D721Med (cell line): ENCODE measurements at regions not wholly inside any gene's neighbourhood (a gene's known extent, or its start where the extent isn't known, plus 50 kb on each side); places are given as distances from the start of the nearest gene placed in this dataset.

Source experiments
- DNase-seq: peaks from one replicate; pipeline ENCODE4 v3.0.0; 2011; ENCODE audit warnings: low spot score; ENCODE audit not compliant: insufficient read length
- FAIRE-seq: peaks from 2 replicates; lab custom pipeline; 2011; peaks lifted over from hg19 to GRCh38; lab: Jason Lieb, UNC
- TF ChIP-seq, protein P1 (sequence below): IDR thresholded peaks from 2 replicates; pipeline ENCODE4 v1.5.1; 2012; ENCODE audit warnings: mild to moderate bottlenecking, control low read depth; ENCODE audit not compliant: insufficient read depth; ENCODE audit errors: missing control alignments

GRCh38 chr14:104263675-104264358 is 125.4 kb downstream of the KIF26A start:
- TF ChIP-seq, protein P1, sequence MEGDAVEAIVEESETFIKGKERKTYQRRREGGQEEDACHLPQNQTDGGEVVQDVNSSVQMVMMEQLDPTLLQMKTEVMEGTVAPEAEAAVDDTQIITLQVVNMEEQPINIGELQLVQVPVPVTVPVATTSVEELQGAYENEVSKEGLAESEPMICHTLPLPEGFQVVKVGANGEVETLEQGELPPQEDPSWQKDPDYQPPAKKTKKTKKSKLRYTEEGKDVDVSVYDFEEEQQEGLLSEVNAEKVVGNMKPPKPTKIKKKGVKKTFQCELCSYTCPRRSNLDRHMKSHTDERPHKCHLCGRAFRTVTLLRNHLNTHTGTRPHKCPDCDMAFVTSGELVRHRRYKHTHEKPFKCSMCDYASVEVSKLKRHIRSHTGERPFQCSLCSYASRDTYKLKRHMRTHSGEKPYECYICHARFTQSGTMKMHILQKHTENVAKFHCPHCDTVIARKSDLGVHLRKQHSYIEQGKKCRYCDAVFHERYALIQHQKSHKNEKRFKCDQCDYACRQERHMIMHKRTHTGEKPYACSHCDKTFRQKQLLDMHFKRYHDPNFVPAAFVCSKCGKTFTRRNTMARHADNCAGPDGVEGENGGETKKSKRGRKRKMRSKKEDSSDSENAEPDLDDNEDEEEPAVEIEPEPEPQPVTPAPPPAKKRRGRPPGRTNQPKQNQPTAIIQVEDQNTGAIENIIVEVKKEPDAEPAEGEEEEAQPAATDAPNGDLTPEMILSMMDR: no peak
- DNase-seq (no peak), FAIRE-seq (no peak)

DNA sequence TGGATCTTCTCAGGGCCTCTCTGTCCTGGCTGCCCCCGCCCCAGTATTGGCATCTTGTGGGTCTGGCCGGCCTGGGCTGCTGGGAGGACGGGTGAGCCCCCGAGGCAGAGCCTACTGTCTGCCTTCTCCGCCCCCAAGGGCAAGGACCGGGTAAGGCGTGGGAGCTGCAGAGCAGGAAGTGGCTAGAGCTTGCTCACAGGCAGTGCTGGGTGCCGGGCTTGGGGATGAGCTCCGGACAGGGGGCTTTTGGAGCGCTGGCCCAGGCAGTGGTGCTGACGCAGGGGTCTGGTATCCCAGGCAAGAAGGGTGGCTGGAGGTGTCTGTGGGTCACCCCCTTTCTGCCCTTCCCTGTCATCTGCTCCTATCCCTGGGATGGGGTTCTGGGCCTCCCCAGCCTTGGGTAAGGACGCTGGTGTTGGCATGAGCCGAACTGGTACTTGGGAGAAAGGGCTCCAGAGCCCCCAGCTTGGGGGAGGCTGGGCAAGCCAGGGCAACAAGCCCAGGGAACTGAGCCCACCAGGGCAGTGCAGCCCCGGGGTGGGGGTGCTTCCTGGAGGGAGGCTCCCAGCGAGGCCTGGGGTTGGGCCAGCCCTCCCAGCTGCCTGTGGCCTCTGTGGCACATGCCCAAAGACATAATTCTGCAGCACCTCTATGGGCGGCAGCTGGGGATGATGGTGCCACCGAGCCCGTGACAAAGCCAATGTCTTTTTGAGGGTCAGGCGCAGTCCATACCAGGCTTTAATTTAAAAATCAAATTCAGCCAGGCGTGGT is 126.3 kb downstream of the KIF26A start:
- TF ChIP-seq, protein P1: no peak
- DNase-seq (no peak), FAIRE-seq (no peak)

- DNase-seq (no peak), FAIRE-seq (no peak)
- TF ChIP-seq, protein P1: no peak
Observed at GRCh38 chr14:104265918-104266630, 127.7 kb downstream of the KIF26A start.

- DNase-seq (no peak), FAIRE-seq (no peak)
- TF ChIP-seq, protein P1: no peak
Observed at GRCh38 chr14:104266631-104267575, 128.5 kb downstream of the KIF26A start.

DNA sequence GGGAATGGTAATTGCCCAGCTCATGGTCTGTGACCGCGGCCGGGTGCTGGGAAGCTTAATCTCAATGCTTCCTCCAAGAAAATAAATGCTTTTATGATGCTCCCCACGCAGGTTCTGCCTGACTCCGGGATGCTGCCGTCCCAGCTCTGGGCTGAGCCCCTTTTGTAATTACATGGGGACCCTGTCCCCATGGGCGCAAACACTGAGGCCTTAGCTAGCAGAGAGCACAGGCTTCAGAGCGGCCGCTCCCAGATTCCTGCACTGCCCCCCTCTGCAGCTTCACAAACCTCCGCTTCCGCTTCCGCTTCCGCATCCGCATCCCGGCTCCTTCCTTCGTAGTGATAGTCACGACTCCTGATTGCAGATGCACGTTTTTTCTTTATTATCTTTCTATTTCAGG is 129.5 kb downstream of the KIF26A start:
- TF ChIP-seq, protein P1: no peak
- FAIRE-seq (no peak), DNase-seq (no peak)

GRCh38 chr14:104268295-104268694 is 129.9 kb downstream of the KIF26A start:
- no peak for FAIRE-seq
- TF ChIP-seq, protein P1: no peak
- DNase-seq: no peak
